Upper lobe of right lung (tissue), 1 donor: ENCODE measurements at regions not wholly inside any gene's neighbourhood (a gene's known extent, or its start where the extent isn't known, plus 50 kb on each side); places are given as distances from the start of the nearest gene placed in this dataset.

Source experiments
- ATAC-seq: fragments of 200-7000 bp; cut with Tn5 transposase; one replicate; pipeline ENCODE4 v1.9.1; 2020; ENCODE audit warnings: mild to moderate bottlenecking, moderate library complexity
- DNase-seq: peaks from one replicate; pipeline ENCODE4 v3.0.0-alpha.2; 2020
- H3K27ac ChIP-seq: fragments of 200-600 bp; one replicate; pipeline ENCODE4 v1.8.0; 2022
- H3K27me3 ChIP-seq: fragments of 200-600 bp; one replicate; pipeline ENCODE4 v1.8.0; 2022; ENCODE audit warnings: mild to moderate bottlenecking
- H3K36me3 ChIP-seq: fragments of 200-600 bp; one replicate; pipeline ENCODE4 v1.8.0; 2022
- H3K4me1 ChIP-seq: fragments of 200-600 bp; one replicate; pipeline ENCODE4 v1.8.0; 2022
- H3K4me3 ChIP-seq: fragments of 200-600 bp; one replicate; pipeline ENCODE4 v1.8.0; 2022; ENCODE audit warnings: mild to moderate bottlenecking
- H3K9me3 ChIP-seq: fragments of 200-600 bp; one replicate; pipeline ENCODE4 v1.8.0; 2022
- CTCF ChIP-seq: fragments of 200-600 bp; IDR thresholded peaks from one replicate; pipeline ENCODE4 v1.8.0; 2022; ENCODE audit warnings: antibody characterized with exemption
- intact Hi-C: fragments of 100-400 bp; cut with DNase I; formaldehyde crosslinking; loops from one replicate; pipeline ENCODE4 v1.11.0; 2022
- donor health status: DM: no; HTN: yes; CAD: no; lungs with severe emphysema.

DNA sequence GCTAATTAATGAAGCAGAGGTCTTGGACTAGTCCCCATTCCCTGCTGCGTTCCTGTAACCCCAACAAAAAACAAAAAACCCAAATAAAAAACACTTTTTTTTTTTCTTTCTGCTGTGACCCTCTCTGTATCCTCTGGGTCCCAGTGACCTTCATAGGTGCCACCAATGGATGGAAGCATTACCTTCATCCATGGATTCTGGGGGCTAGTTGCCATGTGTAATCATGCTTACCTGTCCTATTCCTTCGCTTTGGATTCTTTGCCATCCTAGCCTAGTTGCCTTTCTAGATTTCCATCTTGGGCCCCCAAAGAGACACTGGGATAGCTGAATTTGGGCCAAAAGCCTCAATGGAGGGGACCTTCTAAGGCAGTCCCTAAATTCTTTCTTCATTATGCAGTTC lies 1208.7 kb downstream of the BRINP3 start:
- Histone ChIP-seq H3K4me3 (no peak overlapping the region), H3K9me3 (peaks cover 19% of the 10 kb centered on the region), H3K27me3 (no peaks in the 10 kb centered on the region), H3K4me1 (no peaks in the 10 kb centered on the region), H3K36me3 (no peaks in the 10 kb centered on the region), H3K27ac (no peak overlapping the region)
- ATAC-seq, result no peak
- no peak for DNase-seq
- intact Hi-C loops, result no loop called here
- TF ChIP-seq CTCF, result no peak

DNA sequence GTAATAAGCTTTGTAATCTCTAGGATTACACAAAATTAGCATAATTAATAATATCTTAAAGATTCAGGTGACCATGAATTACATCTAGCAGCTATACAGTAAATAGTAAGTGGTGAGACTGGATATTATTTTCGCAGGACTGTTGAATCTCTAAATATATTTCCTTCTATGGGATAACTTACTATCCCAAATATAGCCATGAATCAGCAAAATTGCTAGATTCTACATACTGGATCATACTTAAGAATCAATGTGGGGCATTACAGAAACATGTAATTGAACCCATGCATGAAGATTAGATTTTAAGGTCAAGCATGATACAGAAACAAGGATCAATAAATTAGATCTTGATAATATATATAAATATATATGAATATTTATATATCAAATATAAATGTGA lies 1203.4 kb downstream of the BRINP3 start:
- intact Hi-C loops, result no loop called here
- DNase-seq (no peak), ATAC-seq (no peak)
- H3K27me3 ChIP-seq, result no peaks in the 10 kb centered on the region
- no peak overlapping the region for H3K4me3 ChIP-seq
- no peaks in the 10 kb centered on the region for H3K4me1 ChIP-seq
- no peak overlapping the region for H3K27ac ChIP-seq
- H3K9me3 ChIP-seq, result peaks cover 5% of the 10 kb centered on the region
- H3K36me3 ChIP-seq, result no peaks in the 10 kb centered on the region
- no peak for TF ChIP-seq CTCF

- Histone ChIP-seq H3K36me3 (no peaks in the 10 kb centered on the region), H3K4me1 (no peaks in the 10 kb centered on the region), H3K9me3 (no peaks in the 10 kb centered on the region), H3K27ac (no peak overlapping the region), H3K27me3 (no peaks in the 10 kb centered on the region), H3K4me3 (no peak overlapping the region)
- ATAC-seq (no peak), DNase-seq (no peak)
- intact Hi-C loops, result no loop called here
- TF ChIP-seq CTCF, result no peak
These were observed 1201.9 kb downstream of the BRINP3 start for GRCh38 chr1:189275796-189276195.

DNA sequence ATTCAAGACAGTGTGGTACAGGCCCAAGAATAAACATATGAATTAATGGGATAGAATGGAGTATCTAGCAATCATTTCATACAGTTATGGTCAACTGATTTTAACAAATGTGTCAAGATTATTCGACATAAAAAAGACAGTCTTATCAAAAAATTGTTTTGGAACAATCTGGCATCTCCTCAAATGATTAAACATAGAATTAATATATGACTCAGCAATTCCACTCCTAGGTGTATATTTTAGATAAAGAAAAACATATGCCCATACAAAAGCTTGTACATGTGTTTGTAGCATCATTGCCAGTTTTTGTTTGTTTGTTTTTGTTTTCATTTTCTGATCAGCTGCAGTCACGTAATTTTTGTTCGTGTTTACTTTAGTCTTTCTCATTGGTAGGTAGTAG lies 1188.3 kb downstream of the BRINP3 start:
- no peaks in the 10 kb centered on the region for H3K27me3 ChIP-seq
- no peak overlapping the region for H3K27ac ChIP-seq
- no peak for ATAC-seq
- no peak overlapping the region for H3K4me3 ChIP-seq
- H3K36me3 ChIP-seq, result no peaks in the 10 kb centered on the region
- intact Hi-C loops, result no loop called here
- no peaks in the 10 kb centered on the region for H3K4me1 ChIP-seq
- no peak for TF ChIP-seq CTCF
- DNase-seq, result no peak
- H3K9me3 ChIP-seq, result no peaks in the 10 kb centered on the region

- ATAC-seq (no peak), DNase-seq (no peak)
- no peaks in the 10 kb centered on the region for H3K36me3 ChIP-seq
- TF ChIP-seq CTCF, result no peak
- intact Hi-C loops, result no loop called here
- no peak overlapping the region for H3K27ac ChIP-seq
- H3K4me3 ChIP-seq, result no peak overlapping the region
- H3K27me3 ChIP-seq, result no peaks in the 10 kb centered on the region
- no peaks in the 10 kb centered on the region for H3K4me1 ChIP-seq
- no peaks in the 10 kb centered on the region for H3K9me3 ChIP-seq
These were observed 1176.4 kb downstream of the BRINP3 start for GRCh38 chr1:189301235-189301634.

- H3K27ac ChIP-seq, result no peak overlapping the region
- no peaks in the 10 kb centered on the region for H3K36me3 ChIP-seq
- intact Hi-C loops, result no loop called here
- H3K9me3 ChIP-seq, result no peaks in the 10 kb centered on the region
- no peaks in the 10 kb centered on the region for H3K27me3 ChIP-seq
- TF ChIP-seq CTCF, result no peak
- no peak for DNase-seq
- no peak overlapping the region for H3K4me3 ChIP-seq
- no peak for ATAC-seq
- no peaks in the 10 kb centered on the region for H3K4me1 ChIP-seq
These were observed 1172.4 kb downstream of the BRINP3 start for GRCh38 chr1:189305279-189305678.
